H9 (cell line): ENCODE measurements at regions not wholly inside any gene's neighbourhood (a gene's known extent, or its start where the extent isn't known, plus 50 kb on each side); places are given as distances from the start of the nearest gene placed in this dataset.
A peak's percentile ranks its signal among the peaks of the same experiment; 100 is the strongest.

Experiments
- DNase-seq: peaks from one replicate; pipeline ENCODE4 v3.0.0-alpha.2; 2017
- H2AFZ ChIP-seq: one replicate; pipeline ENCODE4 v1.6.1; 2013; ENCODE audit warnings: mild to moderate bottlenecking, low read length, control low read depth, moderate library complexity
- H2AK5ac ChIP-seq: 2 replicates; pipeline ENCODE4 v1.6.1; 2013; ENCODE audit warnings: low read length, control low read depth, mixed read lengths; ENCODE audit not compliant: insufficient read length
- H2BK120ac ChIP-seq: one replicate; pipeline ENCODE4 v1.6.1; 2013; ENCODE audit warnings: low read depth, mild to moderate bottlenecking, low read length, control low read depth, inconsistent platforms; ENCODE audit not compliant: poor library complexity, severe bottlenecking
- H2BK12ac ChIP-seq: 2 replicates; pipeline ENCODE4 v1.6.1; 2013; ENCODE audit warnings: low read length, control low read depth, mixed read lengths, low read depth; ENCODE audit not compliant: insufficient read length
- H2BK15ac ChIP-seq: 2 replicates; pipeline ENCODE4 v1.6.1; 2013; ENCODE audit warnings: low read depth, low read length, control low read depth
- H2BK20ac ChIP-seq: one replicate; pipeline ENCODE4 v1.6.1; 2013; ENCODE audit warnings: low read depth, mild to moderate bottlenecking, low read length, control low read depth, inconsistent platforms; ENCODE audit not compliant: poor library complexity, severe bottlenecking
- H2BK5ac ChIP-seq: 2 replicates; pipeline ENCODE4 v1.6.1; 2013; ENCODE audit warnings: low read length, control low read depth, mixed read lengths; ENCODE audit not compliant: insufficient read length
- H3K14ac ChIP-seq: 2 replicates; pipeline ENCODE4 v1.6.1; 2013; ENCODE audit warnings: low read length, control low read depth; ENCODE audit not compliant: insufficient read depth
- H3K18ac ChIP-seq: 2 replicates; pipeline ENCODE4 v1.6.1; 2013; ENCODE audit warnings: low read depth, mild to moderate bottlenecking, mixed read lengths, low read length, control low read depth; ENCODE audit not compliant: insufficient read length
- H3K23ac ChIP-seq: 2 replicates; pipeline ENCODE4 v1.6.1; 2013; ENCODE audit warnings: low read length, control low read depth, mixed read lengths, low read depth; ENCODE audit not compliant: insufficient read length
- H3K23me2 ChIP-seq: 2 replicates; pipeline ENCODE4 v1.6.1; 2013; ENCODE audit warnings: low read depth, mild to moderate bottlenecking, mixed read lengths, low read length, control low read depth; ENCODE audit not compliant: insufficient read length, poor library complexity, severe bottlenecking
- H3K27ac ChIP-seq: 2 replicates; pipeline ENCODE4 v1.5.1; 2013; ENCODE audit warnings: low read length, control low read depth, mixed read lengths, low read depth; ENCODE audit not compliant: insufficient read length
- H3K27me3 ChIP-seq: 2 replicates; pipeline ENCODE4 v1.6.1; 2013; ENCODE audit warnings: low read length, control low read depth, inconsistent platforms; ENCODE audit not compliant: insufficient read depth
- H3K4ac ChIP-seq: 2 replicates; pipeline ENCODE4 v1.6.1; 2013; ENCODE audit warnings: low read depth, mild to moderate bottlenecking, control low read depth, inconsistent platforms, low read length, moderate library complexity
- H3K4me1 ChIP-seq: 2 replicates; pipeline ENCODE4 v1.6.1; 2013; ENCODE audit warnings: low read length, control low read depth, inconsistent platforms; ENCODE audit not compliant: insufficient read depth
- H3K4me2 ChIP-seq: 2 replicates; pipeline ENCODE4 v1.6.1; 2013; ENCODE audit warnings: low read length, control low read depth, mixed read lengths; ENCODE audit not compliant: insufficient read length, insufficient read depth
- H3K56ac ChIP-seq: 2 replicates; pipeline ENCODE4 v1.6.1; 2013; ENCODE audit warnings: low read depth, mild to moderate bottlenecking, mixed read lengths, low read length, control low read depth; ENCODE audit not compliant: insufficient read length
- H3K79me1 ChIP-seq: 2 replicates; pipeline ENCODE4 v1.6.1; 2013; ENCODE audit warnings: low read depth, mild to moderate bottlenecking, moderate library complexity, low read length, control low read depth, inconsistent platforms; ENCODE audit not compliant: insufficient read depth, poor library complexity, severe bottlenecking
- H3K79me2 ChIP-seq: 2 replicates; pipeline ENCODE4 v1.6.1; 2013; ENCODE audit warnings: low read length, control low read depth, inconsistent platforms; ENCODE audit not compliant: insufficient read depth
- H3K9ac ChIP-seq: 2 replicates; pipeline ENCODE4 v1.6.1; 2013; ENCODE audit warnings: low read length, control low read depth, mixed read lengths; ENCODE audit not compliant: insufficient read length; ENCODE audit errors: extremely low read depth
- H3K9me3 ChIP-seq: one replicate; pipeline ENCODE4 v1.6.1; 2013; ENCODE audit warnings: low read depth, low read length, inconsistent platforms; ENCODE audit not compliant: control insufficient read depth
- H3T11ph ChIP-seq: one replicate; pipeline ENCODE4 v1.6.1; 2013; ENCODE audit warnings: mild to moderate bottlenecking, low read length, control low read depth, inconsistent platforms
- H4K20me1 ChIP-seq: one replicate; pipeline ENCODE4 v1.6.1; 2013; ENCODE audit not compliant: control insufficient read depth, insufficient read length, insufficient read depth
- H4K5ac ChIP-seq: 2 replicates; pipeline ENCODE4 v1.6.1; 2013; ENCODE audit warnings: low read depth, mild to moderate bottlenecking, mixed read lengths, low read length, control low read depth; ENCODE audit not compliant: insufficient read length
- H4K8ac ChIP-seq: replicated peaks from 2 replicates; pipeline ENCODE4 v1.6.1; 2013; ENCODE audit warnings: low read length, control low read depth, mixed read lengths, low read depth; ENCODE audit not compliant: insufficient read length
- H4K91ac ChIP-seq: 2 replicates; pipeline ENCODE4 v1.6.1; 2013; ENCODE audit warnings: low read depth, mild to moderate bottlenecking, moderate library complexity, mixed read lengths, low read length, control low read depth; ENCODE audit not compliant: insufficient read length
- H3K27ac Mint-ChIP-seq, 3 experiments: 2 replicates in 2 of 3; 3 replicates in 1 of 3; pipeline ENCODE4 v1.8.0; 2020 to 2021; ENCODE audit warnings: mixed read lengths in 3 of 3, mild to moderate bottlenecking in 1 of 3, moderate library complexity in 1 of 3
- H3K27me3 Mint-ChIP-seq: 2 replicates; pipeline ENCODE4 v1.8.0; 2021; ENCODE audit warnings: low read depth, mild to moderate bottlenecking, moderate library complexity, mixed read lengths
- H3K36me3 Mint-ChIP-seq, 3 experiments: 2 replicates in 2 of 3; 3 replicates in 1 of 3; pipeline ENCODE4 v1.8.0; 2020 to 2021; ENCODE audit warnings: low read depth in 3 of 3, mixed read lengths in 3 of 3; ENCODE audit not compliant: insufficient read depth in 1 of 3
- H3K4me1 Mint-ChIP-seq, 2 experiments: 2 replicates each; pipeline ENCODE4 v1.8.0; 2020; ENCODE audit warnings: mixed read lengths in 2 of 2
- H3K4me3 Mint-ChIP-seq, 2 experiments: 2 replicates in 1 of 2; 3 replicates in 1 of 2; pipeline ENCODE4 v1.8.0; 2020 to 2021; ENCODE audit warnings: mild to moderate bottlenecking in 2 of 2, mixed read lengths in 2 of 2, moderate library complexity in 1 of 2
- H3K9me3 Mint-ChIP-seq, 2 experiments: 2 replicates in 1 of 2; 3 replicates in 1 of 2; pipeline ENCODE4 v1.8.0; 2020; ENCODE audit warnings: mild to moderate bottlenecking in 2 of 2, mixed read lengths in 2 of 2, moderate library complexity in 1 of 2
- WGBS: extraction: QIAGEN DNeasy Blood & Tissue Kit; methylation state at CpG from one replicate; pipeline ENCODE4 v1.1.7; 2013; ENCODE audit warnings: missing lambda C conversion rate, low lambda C conversion rate, mixed read lengths; ENCODE audit not compliant: insufficient read length; ENCODE audit errors: extremely low coverage; 5-methylcytosine and 5-hydroxymethylcytosine counted together
- TF ChIP-seq, protein P1 (sequence below): fragments of 200-600 bp; sonication (generic); conservative IDR thresholded peaks from 3 replicates; pipeline ENCODE4 v1.8.0; 2021; ENCODE audit warnings: antibody characterized with exemption, mild to moderate bottlenecking

DNA sequence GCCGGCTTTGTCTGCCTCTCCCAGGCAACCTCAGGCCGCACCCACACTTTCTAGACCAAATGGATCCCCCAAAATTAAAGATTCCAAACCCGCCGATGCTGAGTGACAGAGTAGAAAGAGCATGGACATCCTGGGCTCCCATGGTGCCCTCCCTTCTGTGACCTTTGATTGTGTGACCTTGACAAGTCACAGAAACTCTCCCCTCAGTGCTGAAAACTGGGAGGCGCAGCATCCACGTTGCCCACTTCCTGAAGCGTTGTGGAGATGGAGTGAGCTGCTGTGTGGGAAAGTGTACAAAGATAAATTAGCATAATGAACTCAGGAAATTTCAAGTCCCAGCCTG is 74.4 kb upstream of the MFGE8 start:
- H3K18ac ChIP-seq, result peak overlapping the region; percentile 77
- no peaks in the 10 kb centered on the region for H3K23me2 ChIP-seq
- no peak overlapping the region for H2BK15ac ChIP-seq
- no peaks in the 10 kb centered on the region for H3K9me3 ChIP-seq
- peak overlapping the region; percentile 10 for H3K4ac ChIP-seq
- peak overlapping the region; percentile 23 for H2AK5ac ChIP-seq
- H3K79me2 ChIP-seq, result no peaks in the 10 kb centered on the region
- no peak for DNase-seq
- no peaks in the 10 kb centered on the region for H3K79me1 ChIP-seq
- H3K56ac ChIP-seq, result no peak overlapping the region
- Mint-ChIP-seq H3K4me3 (peak overlapping the region; percentile 34 to 70), H3K27me3 (no peaks in the 10 kb centered on the region; the same call in 1 of the 2 replicates), H3K27ac (peak overlapping the region; percentile 94 to 97 (median 97)), H3K4me1 (peaks cover 83 to 92% of the 10 kb centered on the region in 2 experiments), H3K9me3 (peaks cover 5 to 8% of the 10 kb centered on the region in 2 experiments; a peak in 4 of 5 replicates), H3K36me3 (peaks cover 0 to 11% (median 8%) of the 10 kb centered on the region in 3 experiments; a peak in 4 of 7 replicates)
- no peak overlapping the region for H2AFZ ChIP-seq
- H2BK120ac ChIP-seq, result no peak overlapping the region
- H2BK20ac ChIP-seq, result no peak overlapping the region
- H4K5ac ChIP-seq, result peak overlapping the region; percentile 28
- no peak overlapping the region for H3K23ac ChIP-seq
- peak overlapping the region; percentile 12 for H3K4me2 ChIP-seq
- H3K4me1 ChIP-seq, result peaks cover 9% of the 10 kb centered on the region; the same call in 1 of the 2 replicates
- no CpG with 5 or more reads among the region's 7 CpGs for WGBS
- no peaks in the 10 kb centered on the region for H3K27me3 ChIP-seq
- no peaks in the 10 kb centered on the region for H4K20me1 ChIP-seq
- H3K14ac ChIP-seq, result peak overlapping the region; percentile 3
- no peak overlapping the region for H3T11ph ChIP-seq
- H4K8ac ChIP-seq, result no peak overlapping the region
- peak overlapping the region; percentile 59 for H2BK12ac ChIP-seq
- H4K91ac ChIP-seq, result peak overlapping the region; percentile 59
- peak overlapping the region; percentile 80 for H3K27ac ChIP-seq
- H3K9ac ChIP-seq, result peak overlapping the region; percentile 11
- H2BK5ac ChIP-seq, result peak overlapping the region; percentile 53
- TF ChIP-seq, protein P1, sequence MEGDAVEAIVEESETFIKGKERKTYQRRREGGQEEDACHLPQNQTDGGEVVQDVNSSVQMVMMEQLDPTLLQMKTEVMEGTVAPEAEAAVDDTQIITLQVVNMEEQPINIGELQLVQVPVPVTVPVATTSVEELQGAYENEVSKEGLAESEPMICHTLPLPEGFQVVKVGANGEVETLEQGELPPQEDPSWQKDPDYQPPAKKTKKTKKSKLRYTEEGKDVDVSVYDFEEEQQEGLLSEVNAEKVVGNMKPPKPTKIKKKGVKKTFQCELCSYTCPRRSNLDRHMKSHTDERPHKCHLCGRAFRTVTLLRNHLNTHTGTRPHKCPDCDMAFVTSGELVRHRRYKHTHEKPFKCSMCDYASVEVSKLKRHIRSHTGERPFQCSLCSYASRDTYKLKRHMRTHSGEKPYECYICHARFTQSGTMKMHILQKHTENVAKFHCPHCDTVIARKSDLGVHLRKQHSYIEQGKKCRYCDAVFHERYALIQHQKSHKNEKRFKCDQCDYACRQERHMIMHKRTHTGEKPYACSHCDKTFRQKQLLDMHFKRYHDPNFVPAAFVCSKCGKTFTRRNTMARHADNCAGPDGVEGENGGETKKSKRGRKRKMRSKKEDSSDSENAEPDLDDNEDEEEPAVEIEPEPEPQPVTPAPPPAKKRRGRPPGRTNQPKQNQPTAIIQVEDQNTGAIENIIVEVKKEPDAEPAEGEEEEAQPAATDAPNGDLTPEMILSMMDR, result no peak
